Ureter (tissue), 1 donor: ENCODE measurements at regions not wholly inside any gene's neighbourhood (a gene's known extent, or its start where the extent isn't known, plus 50 kb on each side); places are given as distances from the start of the nearest gene placed in this dataset.
"Not testable (repeated sequence)": the region's sequence is repeated elsewhere in the genome, so short reads cannot be mapped to it uniquely, and the experiment has no call there.

Source experiments
- DNase-seq: peaks from one replicate; pipeline ENCODE4 v3.0.0-alpha.2; 2020; ENCODE audit warnings: low spot score
- donor health status: DM: yes; HTN: yes; CAD: no.

DNA sequence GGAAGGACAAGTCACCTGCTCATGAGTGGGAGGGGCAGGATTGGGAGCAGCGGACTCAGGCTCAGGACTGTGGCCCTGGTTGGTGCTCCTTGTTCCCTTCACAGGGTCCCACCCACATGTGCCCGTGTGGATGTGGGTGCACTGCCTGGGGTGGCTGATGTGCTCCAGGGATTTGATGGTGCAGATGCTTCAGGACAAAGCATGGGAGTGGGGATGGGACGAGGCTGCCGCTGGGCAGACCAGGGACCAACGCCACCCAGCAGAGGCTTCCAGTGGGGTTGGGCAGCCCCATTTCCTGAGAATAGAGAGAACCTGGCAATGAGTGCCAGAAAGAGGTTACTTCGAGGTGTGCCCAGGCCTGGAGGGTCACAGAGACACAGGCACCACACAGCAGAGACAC is 65.5 kb upstream of the IGLL5 start:
- DNase-seq = no peak

DNA sequence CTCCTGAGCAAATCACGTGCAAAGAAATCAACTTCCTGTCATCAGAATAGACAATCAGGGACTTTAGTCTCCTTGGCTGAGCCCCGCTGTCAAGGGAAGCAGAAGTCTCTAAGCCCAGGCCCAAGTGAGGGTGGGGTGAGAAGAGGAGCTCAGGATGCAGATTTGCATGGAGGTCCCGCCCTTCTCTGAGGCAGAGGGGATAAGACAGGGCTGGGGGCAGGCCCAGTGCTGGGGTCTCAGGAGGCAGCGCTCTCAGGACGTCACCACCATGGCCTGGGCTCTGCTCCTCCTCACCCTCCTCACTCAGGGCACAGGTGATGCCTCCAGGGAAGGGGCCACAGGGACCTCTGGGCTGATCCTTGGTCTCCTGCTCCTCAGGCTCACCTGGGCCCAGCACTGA is 65.1 kb upstream of the IGLL5 start:
- not testable (repeated sequence) for DNase-seq

DNA sequence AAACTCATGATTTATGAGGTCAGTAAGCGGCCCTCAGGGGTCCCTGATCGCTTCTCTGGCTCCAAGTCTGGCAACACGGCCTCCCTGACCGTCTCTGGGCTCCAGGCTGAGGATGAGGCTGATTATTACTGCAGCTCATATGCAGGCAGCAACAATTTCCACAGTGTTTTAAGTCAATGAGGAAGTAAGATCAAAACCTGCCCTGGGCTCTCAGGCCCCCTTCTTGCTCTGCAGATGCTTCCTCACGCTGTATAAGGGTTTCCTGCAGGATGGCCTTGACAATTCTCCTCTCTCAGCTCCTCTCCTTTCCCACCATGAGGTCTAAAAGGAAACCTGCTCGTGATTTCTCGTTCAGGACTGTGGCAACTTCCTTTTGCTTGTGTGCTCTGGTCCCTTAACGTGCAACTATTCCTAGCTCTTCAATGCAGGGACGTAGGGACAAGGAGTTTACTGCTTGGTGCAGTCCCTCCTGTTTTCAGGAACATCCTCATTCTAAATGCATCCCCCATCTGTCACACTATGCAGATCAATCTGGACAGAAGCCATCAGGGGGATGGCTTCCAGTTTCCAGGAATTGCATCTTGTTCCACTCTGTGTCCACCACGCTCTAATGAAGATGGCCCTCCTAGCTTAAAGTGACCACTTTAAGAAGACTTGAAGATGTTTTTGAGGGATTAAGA is 64.3 kb upstream of the IGLL5 start:
- no peak for DNase-seq

DNA sequence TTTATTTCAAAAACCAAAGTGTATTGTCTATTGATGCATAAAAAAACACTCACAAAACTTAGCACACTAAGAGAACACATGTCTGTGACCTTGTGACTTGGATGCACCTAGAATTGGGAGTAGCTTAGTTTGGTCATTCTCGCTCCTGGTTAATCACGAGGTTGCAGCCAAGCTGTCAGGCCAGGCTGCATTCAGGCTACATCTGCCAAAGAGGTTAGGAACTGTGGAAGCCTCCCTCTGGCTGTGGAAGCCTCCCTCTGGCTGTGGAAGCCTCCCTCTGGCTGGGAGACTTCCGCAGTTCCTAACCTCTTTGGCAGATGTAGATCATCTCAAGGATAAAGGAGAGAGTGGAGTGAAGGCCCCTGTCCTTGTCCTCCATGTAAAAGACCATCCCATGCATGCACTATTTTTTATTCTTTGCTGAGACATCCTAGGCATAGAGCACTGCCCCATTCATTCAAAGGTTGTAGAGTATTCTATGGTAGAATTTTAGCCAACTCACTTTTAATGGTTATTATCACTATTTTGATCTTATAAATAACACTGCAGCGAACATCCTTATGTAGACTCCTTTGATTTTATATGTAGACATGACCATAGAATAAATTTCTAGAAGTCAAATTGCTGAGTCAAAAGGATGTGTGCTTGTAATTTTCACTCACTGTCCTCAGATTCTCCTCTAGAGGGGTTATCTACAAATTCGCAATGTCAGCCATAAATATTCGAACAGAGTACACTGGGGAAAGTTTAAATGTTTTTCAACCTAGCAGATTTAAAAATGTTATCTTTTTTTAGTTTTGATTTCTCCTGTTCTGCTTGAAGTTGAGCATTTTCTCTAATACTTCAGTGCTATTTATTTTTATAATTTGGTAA is 63.0 kb upstream of the IGLL5 start:
- no peak for DNase-seq

DNA sequence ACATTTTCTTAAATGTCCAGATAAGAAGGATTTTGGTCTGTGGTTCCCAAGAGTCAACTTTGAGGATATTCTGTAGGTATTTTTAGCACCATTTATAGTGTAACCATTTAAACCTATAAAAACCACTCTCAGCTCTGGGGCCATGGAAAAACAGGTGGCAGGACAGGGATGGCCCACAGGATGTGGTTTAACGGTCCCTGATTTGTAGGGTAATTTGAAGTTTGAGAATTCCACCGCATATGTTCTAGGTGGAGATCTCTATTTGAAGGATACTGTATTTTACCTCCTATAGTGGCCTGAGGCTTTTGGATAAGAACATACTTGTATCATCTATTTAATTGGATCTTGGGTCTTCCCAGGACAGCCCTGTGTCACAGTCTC is 62.4 kb upstream of the IGLL5 start:
- no peak for DNase-seq

DNA sequence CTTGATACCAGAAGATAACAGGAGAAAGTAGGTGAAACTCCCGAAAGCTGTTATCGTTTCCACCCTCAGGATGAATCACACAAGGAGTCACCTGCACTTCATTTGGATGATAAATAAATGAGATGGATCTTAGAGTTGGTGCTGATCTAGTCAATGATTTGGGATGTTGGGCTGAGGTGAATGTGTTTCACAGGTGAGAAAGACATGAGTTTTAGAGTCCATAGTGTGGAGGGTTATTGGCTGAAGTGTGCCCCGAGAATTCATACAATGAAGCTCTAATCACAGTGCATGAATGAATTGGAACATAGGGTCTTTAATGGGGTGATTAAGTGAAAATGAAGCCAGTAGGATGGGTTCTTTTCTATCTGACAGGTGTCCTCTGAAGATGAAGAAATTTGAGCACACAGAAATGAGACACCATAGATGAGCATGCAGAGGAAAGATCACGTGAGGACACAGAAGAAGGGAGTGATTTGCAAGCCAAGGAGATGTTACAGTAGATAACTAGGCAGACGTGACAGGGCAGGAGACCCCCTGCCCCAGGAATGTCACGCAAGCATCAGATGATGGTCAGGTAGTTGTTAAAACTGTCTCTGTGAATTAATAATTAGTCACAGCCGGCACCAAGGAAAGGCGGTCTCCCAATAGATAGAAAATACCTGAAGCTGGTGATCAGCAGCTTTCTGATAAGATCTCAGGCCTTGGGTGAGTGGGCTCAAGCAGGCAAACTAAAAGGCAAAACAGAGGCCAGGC is 60.3 kb upstream of the IGLL5 start:
- DNase-seq = no peak

DNA sequence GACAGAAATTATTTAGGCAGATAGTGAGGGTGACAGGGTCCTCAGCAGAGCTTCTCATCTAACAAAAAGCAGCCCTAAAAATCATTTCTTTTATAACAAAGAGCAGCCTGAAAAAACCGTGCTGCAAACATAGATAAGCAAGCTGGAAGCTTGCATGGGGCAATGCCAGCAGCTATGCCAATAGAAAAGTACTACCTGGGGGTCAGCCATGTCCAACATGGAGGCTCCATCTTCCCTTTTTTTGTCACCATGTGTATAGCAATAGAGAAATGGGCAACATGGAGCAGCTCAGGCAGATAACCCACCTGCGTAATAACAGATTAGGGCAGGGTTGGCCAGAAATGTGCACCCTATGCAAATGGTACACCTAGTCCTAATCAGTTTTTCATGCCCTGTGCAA is 57.4 kb upstream of the IGLL5 start:
- no peak for DNase-seq

DNA sequence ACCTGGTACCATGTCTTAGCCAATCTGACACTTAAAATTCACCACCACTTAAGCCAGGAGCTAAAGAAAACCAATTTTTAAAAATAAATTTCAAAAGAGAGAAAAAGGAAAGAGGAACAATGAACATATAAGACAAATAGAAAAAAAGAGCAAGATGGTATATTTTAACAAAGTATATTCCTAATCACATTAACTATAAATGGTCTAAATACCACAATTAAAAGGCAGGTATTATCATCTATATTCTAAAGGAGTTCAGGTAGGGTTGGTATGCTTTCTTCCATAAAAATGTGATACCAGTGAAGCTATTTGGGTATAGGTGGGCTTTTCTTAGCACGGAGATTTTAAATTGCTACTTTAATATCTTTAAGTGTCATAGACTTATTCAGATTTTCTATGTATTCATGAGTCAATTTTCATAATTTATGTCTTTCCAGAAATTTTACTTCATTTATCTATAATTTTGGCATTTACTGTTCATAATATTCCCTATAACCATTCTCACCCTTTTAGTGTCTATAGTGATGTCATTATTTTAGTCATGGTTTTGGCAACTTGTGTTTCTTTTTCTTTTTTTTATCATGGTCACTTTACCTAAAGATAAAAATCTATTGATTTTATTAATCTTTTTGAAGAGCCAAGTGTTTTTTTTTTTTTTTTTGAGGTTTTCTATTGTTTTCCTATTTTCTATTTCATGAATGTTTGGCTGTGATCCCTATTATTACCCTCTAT is 56.5 kb upstream of the IGLL5 start:
- DNase-seq = no peak

DNA sequence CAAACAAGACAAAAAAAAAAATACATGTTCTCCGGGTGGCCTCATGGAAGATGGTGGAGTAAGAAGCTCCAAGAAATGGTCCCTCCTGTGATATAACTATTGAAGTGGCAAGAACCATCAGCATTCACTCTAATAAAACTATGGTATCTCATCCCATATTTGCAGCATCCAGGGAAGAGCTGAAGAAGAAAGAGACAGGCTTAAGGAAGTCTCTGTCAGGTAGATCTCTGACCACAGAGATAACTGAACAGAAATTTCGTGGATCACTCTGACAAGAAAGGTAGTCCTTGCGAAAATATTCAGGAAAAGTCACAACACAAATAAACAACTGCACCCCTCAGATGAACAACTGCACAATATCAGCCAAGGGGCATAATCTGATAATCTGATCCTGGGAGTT is 54.6 kb upstream of the IGLL5 start:
- DNase-seq = no peak

DNA sequence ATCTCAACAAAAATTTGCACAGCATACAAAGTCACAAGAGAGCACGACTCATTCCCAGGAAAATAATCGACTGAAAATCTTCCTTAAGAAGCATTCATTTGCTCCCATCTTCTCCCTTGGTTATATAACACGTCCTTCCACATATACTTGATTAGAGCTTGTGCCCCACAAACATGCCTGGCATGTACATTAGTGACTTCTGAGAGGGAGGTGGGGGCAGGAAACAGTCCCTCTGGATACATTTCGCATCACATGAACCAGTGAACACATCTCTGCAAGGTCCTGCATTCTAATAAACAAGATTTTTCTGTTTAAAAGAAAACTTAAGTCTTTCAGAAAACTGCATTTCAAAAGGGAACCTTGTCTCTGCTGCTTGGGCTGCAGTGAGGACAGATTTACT is 54.1 kb upstream of the IGLL5 start:
- no peak for DNase-seq

DNA sequence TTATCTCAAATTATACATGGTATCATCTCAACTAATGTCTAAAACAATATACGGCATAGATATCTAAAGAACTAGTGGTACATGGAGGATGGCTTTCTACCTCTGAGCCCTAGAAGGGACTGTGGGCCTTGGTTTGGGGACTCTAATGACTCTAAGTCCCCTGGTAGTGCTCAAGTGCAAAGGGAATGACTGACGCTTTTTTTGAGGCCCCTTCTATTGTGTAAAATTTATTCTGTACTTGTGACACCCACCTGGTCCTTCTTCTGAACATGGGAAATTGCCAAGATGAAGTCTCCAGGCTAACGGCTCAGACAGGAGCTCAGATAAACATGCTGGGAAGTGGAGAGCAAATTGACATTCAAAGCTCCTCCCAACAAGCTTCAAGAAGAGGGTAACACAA is 53.4 kb upstream of the IGLL5 start:
- no peak for DNase-seq

DNA sequence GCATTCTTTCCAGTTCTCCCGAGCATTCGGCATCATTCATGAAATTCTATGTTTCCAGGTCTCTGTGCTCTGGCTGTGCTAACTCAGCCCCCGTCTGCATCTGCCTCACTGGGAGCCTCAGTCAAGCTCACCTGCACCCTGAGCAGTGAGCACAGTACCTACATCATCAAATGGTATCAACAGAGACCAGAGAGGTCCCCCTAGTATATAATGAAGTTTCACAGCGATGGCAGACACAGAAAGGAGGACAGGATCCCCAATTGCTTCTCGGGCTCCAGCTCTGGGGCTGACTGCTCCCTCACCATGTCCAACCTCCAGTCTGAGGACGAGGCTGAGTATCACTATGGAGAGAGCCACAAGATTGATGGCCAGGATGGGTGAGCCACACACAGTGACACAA is 52.8 kb upstream of the IGLL5 start:
- DNase-seq = no peak

DNA sequence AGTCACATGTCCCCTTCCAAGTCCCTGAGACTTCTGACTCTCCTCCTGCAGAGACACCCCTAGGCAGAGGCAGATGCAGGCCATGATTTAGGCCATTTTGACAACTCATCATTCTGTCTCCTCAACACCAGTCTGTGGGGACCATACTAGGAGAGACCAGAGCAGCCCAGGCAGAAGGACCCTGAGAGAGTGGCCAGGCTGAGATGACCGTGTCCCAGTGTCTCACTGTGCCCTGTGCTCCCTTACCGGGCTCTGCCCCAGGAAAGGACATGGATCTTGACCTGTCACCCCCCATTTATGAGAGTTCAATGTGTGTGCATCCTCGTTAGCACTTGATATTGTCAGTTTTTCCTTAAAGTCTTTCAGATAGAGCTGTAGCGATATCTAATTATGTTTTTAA is 52.4 kb upstream of the IGLL5 start:
- no peak for DNase-seq

DNA sequence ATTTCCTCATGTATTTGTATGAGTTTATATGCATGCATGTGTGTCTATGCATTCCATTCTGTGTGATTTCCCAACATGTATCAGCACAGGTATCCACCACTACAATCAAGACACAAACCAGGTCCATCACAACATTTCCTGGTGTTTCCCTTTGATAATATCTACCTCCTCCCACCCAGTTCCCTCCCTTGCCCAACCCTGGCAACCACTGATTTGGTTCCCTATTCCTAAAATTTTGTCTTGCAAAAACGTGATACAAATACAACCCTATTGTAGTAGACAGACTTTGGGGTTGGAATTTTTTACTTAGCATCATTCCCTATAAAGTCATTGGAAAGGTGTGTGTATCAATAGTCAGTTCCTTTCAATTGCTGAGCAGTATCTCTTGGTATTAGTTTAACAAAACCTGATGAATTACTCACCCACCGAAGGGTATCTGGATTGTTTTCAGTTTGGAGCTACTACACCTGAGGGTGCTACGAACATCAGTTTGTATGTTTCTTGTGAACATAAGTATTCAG is 51.8 kb upstream of the IGLL5 start:
- DNase-seq = no peak

DNA sequence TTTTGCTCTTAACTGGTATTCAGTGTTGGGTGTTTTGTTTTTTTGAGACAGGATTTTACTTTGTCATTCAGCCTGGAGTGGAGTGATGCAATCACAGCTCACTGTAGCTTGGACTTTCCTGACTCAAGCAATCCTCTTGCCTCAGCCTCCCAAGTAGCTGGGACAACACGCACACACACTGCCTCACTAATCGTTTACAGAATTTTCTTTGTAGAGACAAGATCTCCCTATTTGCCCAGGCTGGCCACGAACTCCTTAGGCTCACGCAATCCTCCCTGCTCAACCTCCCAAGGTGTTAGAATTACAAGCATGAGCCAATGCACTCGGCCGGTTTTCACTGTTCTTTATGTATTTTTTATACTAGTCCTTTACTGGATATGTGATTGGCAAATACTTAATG is 51.0 kb upstream of the IGLL5 start:
- no peak for DNase-seq
